Kidney epithelial cell (primary cell): ENCODE measurements at regions not wholly inside any gene's neighbourhood (a gene's known extent, or its start where the extent isn't known, plus 50 kb on each side); places are given as distances from the start of the nearest gene placed in this dataset.

Source experiments
- DNase-seq: peaks from one replicate; pipeline ENCODE4 v3.0.0-alpha.2; 2010; ENCODE audit warnings: low read depth
- H3K27me3 ChIP-seq: 2 replicates; pipeline ENCODE4 v1.6.0; 2011; ENCODE audit warnings: low read length; ENCODE audit not compliant: control insufficient read depth, insufficient read depth
- H3K36me3 ChIP-seq: 2 replicates; pipeline ENCODE4 v1.5.1; 2011; ENCODE audit warnings: low read length; ENCODE audit not compliant: control insufficient read depth, insufficient read depth
- H3K4me3 ChIP-seq: 2 replicates; pipeline ENCODE4 v1.5.1; 2011; ENCODE audit warnings: low read depth, mild to moderate bottlenecking, control low read depth, low read length
- TF ChIP-seq, protein P1 (sequence below): IDR thresholded peaks from 2 replicates; pipeline ENCODE4 v1.5.1; 2011; ENCODE audit warnings: mild to moderate bottlenecking, moderate library complexity, low read length, control low read depth, inconsistent platforms; ENCODE audit not compliant: insufficient read depth, poor library complexity, severe bottlenecking

DNA sequence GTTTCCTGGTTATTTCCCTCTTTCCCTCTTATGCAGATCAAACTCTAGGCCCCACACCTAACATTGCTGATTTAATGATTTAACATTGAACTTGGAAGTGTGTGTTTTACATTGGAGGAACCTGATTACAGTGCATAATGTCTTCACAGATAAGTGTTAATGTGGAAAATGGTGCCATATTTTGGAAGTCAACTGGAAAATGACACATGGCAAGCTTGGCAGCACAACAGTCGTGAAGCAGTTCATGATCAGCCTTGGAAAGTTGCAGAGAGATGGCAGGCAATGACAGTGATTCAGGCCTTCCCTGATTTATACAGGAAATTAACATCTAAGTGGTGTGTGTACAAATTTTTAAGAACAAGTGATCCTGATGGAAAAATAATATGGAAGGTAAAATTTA lies 80.0 kb upstream of the CTNND2 start:
- H3K36me3 ChIP-seq, result no peaks in the 10 kb centered on the region
- DNase-seq, result no peak
- H3K4me3 ChIP-seq, result no peak overlapping the region
- no peaks in the 10 kb centered on the region for H3K27me3 ChIP-seq
- TF ChIP-seq, protein P1, sequence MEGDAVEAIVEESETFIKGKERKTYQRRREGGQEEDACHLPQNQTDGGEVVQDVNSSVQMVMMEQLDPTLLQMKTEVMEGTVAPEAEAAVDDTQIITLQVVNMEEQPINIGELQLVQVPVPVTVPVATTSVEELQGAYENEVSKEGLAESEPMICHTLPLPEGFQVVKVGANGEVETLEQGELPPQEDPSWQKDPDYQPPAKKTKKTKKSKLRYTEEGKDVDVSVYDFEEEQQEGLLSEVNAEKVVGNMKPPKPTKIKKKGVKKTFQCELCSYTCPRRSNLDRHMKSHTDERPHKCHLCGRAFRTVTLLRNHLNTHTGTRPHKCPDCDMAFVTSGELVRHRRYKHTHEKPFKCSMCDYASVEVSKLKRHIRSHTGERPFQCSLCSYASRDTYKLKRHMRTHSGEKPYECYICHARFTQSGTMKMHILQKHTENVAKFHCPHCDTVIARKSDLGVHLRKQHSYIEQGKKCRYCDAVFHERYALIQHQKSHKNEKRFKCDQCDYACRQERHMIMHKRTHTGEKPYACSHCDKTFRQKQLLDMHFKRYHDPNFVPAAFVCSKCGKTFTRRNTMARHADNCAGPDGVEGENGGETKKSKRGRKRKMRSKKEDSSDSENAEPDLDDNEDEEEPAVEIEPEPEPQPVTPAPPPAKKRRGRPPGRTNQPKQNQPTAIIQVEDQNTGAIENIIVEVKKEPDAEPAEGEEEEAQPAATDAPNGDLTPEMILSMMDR, result no peak

DNA sequence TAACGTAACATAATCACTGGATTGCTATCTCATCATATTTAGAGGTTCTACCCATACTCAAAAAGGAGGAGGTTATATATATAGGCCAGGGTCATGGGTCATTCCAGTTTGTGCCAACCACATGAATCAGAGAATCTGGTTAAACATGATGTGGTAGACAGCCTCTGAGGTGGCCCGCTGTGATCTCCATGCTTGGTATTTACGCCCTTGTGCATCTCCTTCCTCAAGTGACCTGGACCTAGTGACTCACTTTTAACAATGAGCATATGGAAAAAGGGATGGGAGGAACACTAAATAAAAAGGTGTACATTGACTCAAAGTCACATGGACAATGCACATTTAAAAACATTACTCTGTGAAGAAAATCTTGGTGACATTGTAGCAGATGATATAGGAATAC lies 77.7 kb upstream of the CTNND2 start:
- Histone ChIP-seq H3K27me3 (no peaks in the 10 kb centered on the region), H3K36me3 (no peaks in the 10 kb centered on the region), H3K4me3 (no peak overlapping the region)
- DNase-seq, result no peak
- TF ChIP-seq, protein P1, result no peak

DNA sequence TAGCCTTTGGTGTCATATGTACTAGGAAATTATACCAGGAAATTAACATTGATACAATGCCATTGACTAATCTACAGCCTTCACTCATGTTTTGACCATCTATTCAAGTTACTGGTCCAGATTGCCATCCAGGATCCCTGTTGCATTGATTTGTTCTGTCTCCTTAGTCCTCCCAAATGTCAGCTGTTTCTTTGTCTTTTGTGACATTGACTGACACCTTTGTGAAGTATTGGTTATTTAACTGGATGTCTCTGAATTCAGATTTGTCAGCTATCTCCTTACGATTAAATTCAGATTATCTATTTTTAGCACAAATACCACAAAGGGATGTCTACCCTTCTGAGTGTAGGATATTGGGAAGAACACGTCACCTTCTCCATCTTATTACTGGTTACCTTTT lies 73.7 kb upstream of the CTNND2 start:
- Histone ChIP-seq H3K27me3 (no peaks in the 10 kb centered on the region), H3K4me3 (no peak overlapping the region), H3K36me3 (no peaks in the 10 kb centered on the region)
- no peak for DNase-seq
- TF ChIP-seq, protein P1, result no peak

DNA sequence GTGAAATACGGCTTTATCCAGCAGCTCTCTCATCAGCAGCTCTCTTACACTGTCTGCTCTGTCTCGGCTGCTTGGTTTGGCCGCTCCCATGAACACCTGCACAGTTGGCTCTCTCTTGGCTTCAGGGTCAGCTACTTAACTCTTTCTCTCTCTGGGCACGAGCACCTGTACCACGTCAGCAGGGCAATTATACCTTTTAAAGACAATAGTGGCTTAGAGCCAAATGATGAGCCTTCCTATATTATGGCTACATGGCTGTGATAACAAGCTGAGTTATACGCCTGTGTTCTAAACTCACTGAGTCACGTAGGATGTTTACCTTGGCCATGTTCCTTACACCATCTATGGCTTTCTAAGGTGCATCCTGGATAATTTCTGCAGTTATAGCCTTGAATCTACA lies 69.2 kb upstream of the CTNND2 start:
- no peak for DNase-seq
- no peak overlapping the region for H3K4me3 ChIP-seq
- TF ChIP-seq, protein P1, result no peak
- H3K36me3 ChIP-seq, result no peaks in the 10 kb centered on the region
- no peaks in the 10 kb centered on the region for H3K27me3 ChIP-seq

DNA sequence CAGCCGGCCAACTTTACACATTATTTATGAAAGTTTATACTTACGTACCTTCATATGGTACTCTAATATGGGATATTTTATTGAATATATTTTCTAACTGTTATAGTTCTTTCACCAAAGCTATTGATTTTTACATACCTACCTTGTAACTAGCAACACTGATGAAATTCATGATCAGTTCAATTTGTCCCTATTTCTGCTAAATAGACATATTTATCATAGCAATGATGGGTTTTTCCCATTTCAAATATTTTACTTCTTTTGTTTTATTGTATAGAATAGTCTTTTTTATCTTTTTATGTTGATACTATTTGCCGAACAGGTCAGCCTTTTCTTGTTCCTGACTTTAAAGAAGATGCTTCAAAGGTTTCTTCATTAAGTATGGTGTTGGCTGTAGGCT lies 59.0 kb upstream of the CTNND2 start:
- no peak for DNase-seq
- H3K36me3 ChIP-seq, result no peaks in the 10 kb centered on the region
- H3K4me3 ChIP-seq, result no peak overlapping the region
- H3K27me3 ChIP-seq, result no peaks in the 10 kb centered on the region
- TF ChIP-seq, protein P1, result no peak

DNA sequence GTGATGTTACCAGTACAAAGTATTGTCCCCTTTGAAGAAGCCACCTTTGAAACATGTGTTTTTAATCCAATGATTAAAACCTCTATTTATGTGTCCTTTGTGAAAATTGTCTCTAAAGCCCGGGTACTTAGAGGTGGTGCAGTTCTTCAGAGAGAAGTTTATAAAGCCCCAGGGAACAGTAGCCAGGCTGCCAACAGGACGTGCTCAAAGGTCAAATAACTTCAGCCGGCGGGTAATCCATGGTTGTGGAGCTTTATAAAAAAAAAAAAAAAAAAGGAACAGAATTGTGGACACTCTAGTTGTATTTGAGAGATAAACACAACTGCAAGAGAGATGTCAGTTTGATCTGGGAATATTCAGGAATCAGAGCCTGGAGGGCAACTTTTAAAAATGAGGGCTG lies 57.9 kb upstream of the CTNND2 start:
- H3K4me3 ChIP-seq, result no peak overlapping the region
- TF ChIP-seq, protein P1, result no peak
- no peaks in the 10 kb centered on the region for H3K36me3 ChIP-seq
- no peak for DNase-seq
- no peaks in the 10 kb centered on the region for H3K27me3 ChIP-seq
